GM10266 (cell line): ENCODE measurements at regions not wholly inside any gene's neighbourhood (a gene's known extent, or its start where the extent isn't known, plus 50 kb on each side); places are given as distances from the start of the nearest gene placed in this dataset.

Experiments used
- DNase-seq: peaks from one replicate; pipeline ENCODE4 v3.0.0; 2012; ENCODE audit errors: extremely low spot score
- TF ChIP-seq, protein P1 (sequence below): IDR thresholded peaks from 2 replicates; pipeline ENCODE4 v1.5.1; 2012; ENCODE audit warnings: mild to moderate bottlenecking, low read depth; ENCODE audit not compliant: control insufficient read depth, insufficient read depth; ENCODE audit errors: missing control alignments

DNA sequence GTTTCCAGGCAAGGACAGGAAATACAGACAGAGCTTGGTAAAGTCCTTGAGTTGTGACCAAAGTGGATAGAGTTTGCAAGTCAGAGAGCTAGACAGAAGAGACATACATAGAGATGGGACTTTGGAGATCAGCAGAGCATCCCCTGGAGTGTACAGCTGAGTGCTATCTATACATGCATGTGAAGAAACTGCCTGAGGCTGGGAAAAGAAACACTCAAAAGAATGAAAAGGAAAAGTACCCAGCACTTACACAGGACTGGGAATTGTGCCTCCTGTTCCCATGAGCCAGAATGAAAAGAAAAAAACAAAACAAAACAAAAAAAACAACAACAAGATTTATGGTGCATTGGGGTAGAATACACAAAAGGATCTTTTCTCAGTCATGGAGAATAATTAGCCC, 606.4 kb downstream of the ZNF608 start:
- TF ChIP-seq, protein P1, sequence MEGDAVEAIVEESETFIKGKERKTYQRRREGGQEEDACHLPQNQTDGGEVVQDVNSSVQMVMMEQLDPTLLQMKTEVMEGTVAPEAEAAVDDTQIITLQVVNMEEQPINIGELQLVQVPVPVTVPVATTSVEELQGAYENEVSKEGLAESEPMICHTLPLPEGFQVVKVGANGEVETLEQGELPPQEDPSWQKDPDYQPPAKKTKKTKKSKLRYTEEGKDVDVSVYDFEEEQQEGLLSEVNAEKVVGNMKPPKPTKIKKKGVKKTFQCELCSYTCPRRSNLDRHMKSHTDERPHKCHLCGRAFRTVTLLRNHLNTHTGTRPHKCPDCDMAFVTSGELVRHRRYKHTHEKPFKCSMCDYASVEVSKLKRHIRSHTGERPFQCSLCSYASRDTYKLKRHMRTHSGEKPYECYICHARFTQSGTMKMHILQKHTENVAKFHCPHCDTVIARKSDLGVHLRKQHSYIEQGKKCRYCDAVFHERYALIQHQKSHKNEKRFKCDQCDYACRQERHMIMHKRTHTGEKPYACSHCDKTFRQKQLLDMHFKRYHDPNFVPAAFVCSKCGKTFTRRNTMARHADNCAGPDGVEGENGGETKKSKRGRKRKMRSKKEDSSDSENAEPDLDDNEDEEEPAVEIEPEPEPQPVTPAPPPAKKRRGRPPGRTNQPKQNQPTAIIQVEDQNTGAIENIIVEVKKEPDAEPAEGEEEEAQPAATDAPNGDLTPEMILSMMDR, result no peak
- no peak for DNase-seq

- TF ChIP-seq, protein P1, result no peak
- DNase-seq, result no peak
Measured at GRCh38 chr5:124139477-124139876, 607.0 kb downstream of the ZNF608 start.

GRCh38 chr5:124136609-124137008, 609.8 kb downstream of the ZNF608 start:
- DNase-seq, result no peak
- TF ChIP-seq, protein P1, result no peak

- DNase-seq, result no peak
Measured at GRCh38 chr5:124134941-124135340, 611.5 kb downstream of the ZNF608 start.

GRCh38 chr5:124133406-124133805, 613.0 kb downstream of the ZNF608 start:
- DNase-seq, result no peak
- TF ChIP-seq, protein P1, result no peak

More at GRCh38 chr5:124134941-124135340, 611.5 kb downstream of the ZNF608 start:
- TF ChIP-seq, protein P1, result no peak

GRCh38 chr5:124132843-124133242, 613.6 kb downstream of the ZNF608 start:
- no peak for DNase-seq
- TF ChIP-seq, protein P1, result no peak

DNA sequence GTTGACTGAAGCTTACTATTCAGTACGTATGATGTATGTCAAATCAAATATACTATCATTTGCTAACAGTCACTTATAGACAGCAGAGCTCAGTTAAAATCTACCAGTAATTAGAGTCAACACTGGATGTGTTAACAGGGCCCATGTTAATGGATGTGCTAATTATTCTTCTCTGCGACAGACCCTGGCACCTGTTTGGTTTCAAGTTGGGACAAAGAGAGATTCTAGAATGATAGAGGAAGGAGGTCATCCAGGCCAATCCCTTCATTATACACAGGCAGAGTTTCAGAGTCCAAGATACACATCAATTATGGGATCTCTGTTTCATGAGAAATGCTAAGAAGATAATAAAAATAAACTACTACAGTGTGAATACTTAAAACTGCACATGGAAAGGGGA, 615.0 kb downstream of the ZNF608 start:
- TF ChIP-seq, protein P1, result no peak
- no peak for DNase-seq
